ENCODE measurements at regions not wholly inside any gene's neighbourhood (a gene's known extent, or its start where the extent isn't known, plus 50 kb on each side); places are given as distances from the start of the nearest gene placed in this dataset.

- TF ChIP-seq FOS (IDR thresholded peaks at IDR 0.05; ENCODE audit: low read depth, low read length), result no peak
Observed at GRCh38 chr4:54961357-54961975, 163.9 kb downstream of the KDR start (continued).

GRCh38 chr4:54959651-54960116 is 165.7 kb downstream of the KDR start:
- H3K14ac ChIP-seq (replicated peaks; ENCODE audit: low read depth, low read length), result peak overlapping the region; percentile 89
- peak overlapping the region; percentile 94 for H4K5ac ChIP-seq (ENCODE audit: low read depth, low read length)
- H3K36me3 ChIP-seq (ENCODE audit: control insufficient read depth, insufficient read depth, low read length), result no peaks in the 10 kb centered on the region
- ATAC-seq (ENCODE audit: low read depth), result peak; percentile 71
- TF ChIP-seq RAD21 (IDR thresholded peaks at IDR 0.05; ENCODE audit: low read length), result no peak
- TF ChIP-seq RFX5 (IDR thresholded peaks at IDR 0.05; ENCODE audit: low read depth, low read length), result no peak
- TF ChIP-seq MAFK (IDR thresholded peaks at IDR 0.05; ENCODE audit: low read depth, low read length), result no peak
- TF ChIP-seq CHD1 (IDR thresholded peaks at IDR 0.05; ENCODE audit: low read depth, low read length), result no peak
- TF ChIP-seq FOS (IDR thresholded peaks at IDR 0.05; ENCODE audit: low read depth, low read length), result no peak
- TF ChIP-seq USF2 (IDR thresholded peaks at IDR 0.05; ENCODE audit: low read depth, low read length), result peak; percentile 13; the same call in 1 of the 2 replicates
- TF ChIP-seq CEBPB (IDR thresholded peaks at IDR 0.05; ENCODE audit: low read depth, low read length), result peak; percentile 85
- H4K20me1 ChIP-seq (ENCODE audit: insufficient read depth, low read length), result no peaks in the 10 kb centered on the region
- peak overlapping the region; percentile 89; the same call in 1 of the 2 replicates for H2AK5ac ChIP-seq (ENCODE audit: low read depth, low read length)
- H3K27ac ChIP-seq (ENCODE audit: insufficient read depth, low read length), result peak overlapping the region; percentile 94
- WGBS, 2 experiments (ENCODE audit: extremely low coverage in 2 of 2, insufficient read length in 1 of 2), result no CpG with 5 or more reads among the region's 3 CpGs
- peak overlapping the region; percentile 59; the same call in 2 of the 3 replicates for H2BK15ac ChIP-seq (ENCODE audit: low read depth, low read length)
- intact Hi-C loops (cut with micrococcal nuclease), result loop anchor here (2.0 to 10.0 kb wide), 5 partner anchors 82 to 519 kb away; no protein-coding TSS in a partner anchor
- peak overlapping the region; percentile 81; the same call in 1 of the 2 replicates for H3K56ac ChIP-seq (ENCODE audit: extremely low read depth, insufficient read depth, low read length)
- no TSS peak for BruUV-seq (replicated peaks)
- peak; percentile 83 for DNase-seq
- in situ Hi-C loops (cut with MboI; ENCODE audit: low sequenced_read_pairs), result loop anchor here (5.0 kb wide), 1 partner anchor 637 kb away; no protein-coding TSS in a partner anchor
- no peaks in the 10 kb centered on the region for H3K9me3 ChIP-seq (ENCODE audit: control insufficient read depth, insufficient read depth, low read length)
- peak overlapping the region; percentile 97 for H3K18ac ChIP-seq (ENCODE audit: low read depth, low read length)
- H3K79me1 ChIP-seq (ENCODE audit: low read depth in 1 of 2, low read length in 2 of 2), result no peaks in the 10 kb centered on the region
- H2AK9ac ChIP-seq (replicated peaks; ENCODE audit: low read depth, low read length, poor library complexity), result no peak overlapping the region
- H2BK5ac ChIP-seq (ENCODE audit: low read depth, low read length, poor library complexity, severe bottlenecking), result peak overlapping the region; percentile 96
- POLR2A ChIA-PET (ENCODE audit: unreplicated experiment), result no interaction called here
- H3K4me2 ChIP-seq (ENCODE audit: low read depth, low read length), result peak overlapping the region; percentile 33; the same call in 1 of the 2 replicates
- dilution Hi-C loops (cut with HindIII; ENCODE audit: low sequenced_read_pairs, unreplicated experiment), result no loop called here
- H4K8ac ChIP-seq (ENCODE audit: low read depth in 2 of 2, low read length in 2 of 2), result peak overlapping the region; percentile 26 to 90; a peak in 3 of 4 replicates
- H3K27me3 ChIP-seq (ENCODE audit: control insufficient read depth, insufficient read depth, low read length), result peaks cover 6% of the 10 kb centered on the region
- peak overlapping the region; percentile 97 for H4K91ac ChIP-seq (ENCODE audit: insufficient read depth, low read depth, low read length)
- peak overlapping the region; percentile 99 for H2BK120ac ChIP-seq (ENCODE audit: low read depth, low read length)
- peak overlapping the region; percentile 84 for H3K23ac ChIP-seq (ENCODE audit: low read depth, low read length)
- CTCF ChIA-PET, result interaction anchor here (0.8 to 1.6 kb wide), 6 partner anchors 12 to 575 kb away, joined by 3 to 6 read pairs (median 3); no protein-coding TSS in a partner anchor
- H2AFZ ChIP-seq (replicated peaks; ENCODE audit: low read length, poor library complexity), result peak overlapping the region; percentile 33
- H3K9ac ChIP-seq (ENCODE audit: low read depth, low read length), result peak overlapping the region; percentile 3; the same call in 1 of the 2 replicates
- peaks cover 10% of the 10 kb centered on the region for H3K4me1 ChIP-seq (ENCODE audit: control insufficient read depth, insufficient read depth, low read length)
- peak overlapping the region; percentile 95 for H3K4ac ChIP-seq (ENCODE audit: low read depth, low read length)
- H3K4me3 ChIP-seq (ENCODE audit: insufficient read depth, low read depth, low read length), result no peak overlapping the region
- peaks cover 12% of the 10 kb centered on the region for H3K9me1 ChIP-seq (ENCODE audit: insufficient read depth, low read length)
- peak overlapping the region; percentile 100 for H2BK20ac ChIP-seq (ENCODE audit: low read depth, low read length)

Measured in IMR-90 (cell line).